GM19240 (cell line): ENCODE measurements at regions not wholly inside any gene's neighbourhood (a gene's known extent, or its start where the extent isn't known, plus 50 kb on each side); places are given as distances from the start of the nearest gene placed in this dataset.
"Not testable (repeated sequence)": the region's sequence is repeated elsewhere in the genome, so short reads cannot be mapped to it uniquely, and the experiment has no call there.

Experiments used
- DNase-seq: peaks from one replicate; pipeline ENCODE4 v3.0.0; 2011; ENCODE audit warnings: low spot score; ENCODE audit not compliant: insufficient read length

GRCh38 chr10:61050120-61050745 lies 106.2 kb upstream of the RHOBTB1 start:
- DNase-seq: no peak

GRCh38 chr10:61049386-61049785 lies 105.4 kb upstream of the RHOBTB1 start:
- no peak for DNase-seq

DNA sequence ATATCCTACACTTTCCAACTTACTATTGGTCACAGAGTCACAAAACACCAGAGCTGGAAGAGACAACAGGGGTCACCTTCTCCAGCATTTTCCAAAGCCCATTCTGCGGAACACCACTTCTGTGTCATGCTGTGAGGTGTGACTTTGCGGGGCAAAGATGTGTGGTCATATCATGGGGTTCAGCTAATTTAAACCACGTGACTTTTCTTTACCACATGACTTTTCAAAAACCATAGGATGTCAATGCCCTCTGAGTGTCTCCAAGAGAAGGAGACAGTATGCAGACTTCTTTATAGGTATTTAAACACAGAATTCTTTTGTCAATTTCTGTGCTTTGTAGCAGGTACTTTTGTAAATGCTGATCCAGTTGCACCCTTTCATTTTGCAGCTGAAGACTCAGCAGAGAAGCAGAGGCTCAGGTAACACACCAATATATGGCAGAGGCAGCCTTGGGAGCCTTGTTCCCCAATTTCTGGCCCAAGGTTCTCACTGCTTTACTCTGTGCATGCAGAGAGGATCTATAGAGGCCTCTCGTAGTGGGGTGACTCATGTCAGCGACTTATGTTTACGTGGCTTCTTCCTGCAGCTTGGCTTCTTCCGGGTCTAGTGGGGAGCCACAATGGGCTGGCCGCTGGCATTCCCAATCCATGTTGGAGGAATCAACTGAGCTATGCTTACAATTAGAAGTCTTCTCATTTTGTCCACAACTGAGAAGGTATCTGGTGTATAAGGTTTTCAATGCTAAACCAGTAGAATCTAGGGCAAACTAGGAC lies 104.0 kb upstream of the RHOBTB1 start:
- DNase-seq: no peak

DNA sequence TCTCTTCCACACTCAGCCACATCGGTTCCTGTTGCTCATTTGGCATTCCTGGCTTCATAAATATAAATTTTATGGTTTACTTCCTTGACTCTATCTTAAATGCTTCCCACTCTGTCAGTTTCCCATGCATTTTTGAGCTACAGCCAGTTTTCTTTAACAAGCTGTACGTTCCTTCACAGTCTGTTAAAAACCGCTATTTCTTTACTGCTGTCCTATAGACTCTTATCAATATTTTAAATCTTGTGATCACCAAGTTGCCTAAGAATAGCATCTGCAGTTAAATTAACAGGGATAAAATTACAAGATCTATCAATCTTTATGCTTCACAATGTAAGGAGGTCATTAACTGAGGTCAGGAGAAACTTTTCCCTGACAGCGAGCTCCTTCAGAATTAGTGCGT lies 103.1 kb upstream of the RHOBTB1 start:
- no peak for DNase-seq

GRCh38 chr10:61045480-61045879 lies 101.5 kb upstream of the RHOBTB1 start:
- not testable (repeated sequence) for DNase-seq

DNA sequence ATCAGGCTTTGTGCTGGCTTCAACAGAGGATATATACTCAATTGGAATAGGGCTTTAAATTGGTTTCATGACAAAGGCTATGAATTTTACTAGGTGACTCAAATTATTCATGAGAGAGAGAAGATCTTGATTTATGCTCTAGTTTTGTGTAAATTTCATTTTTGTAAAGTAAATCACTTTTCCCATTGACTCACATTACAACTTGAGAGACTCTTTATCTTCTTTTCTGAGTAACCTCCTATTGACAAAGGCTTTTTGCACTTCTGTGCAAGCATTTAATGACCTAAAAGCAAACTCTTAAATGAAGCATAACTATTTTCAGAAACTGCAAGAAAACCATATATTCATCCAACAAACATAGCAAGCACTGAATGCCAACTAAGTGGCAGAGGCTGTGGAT lies 98.5 kb upstream of the RHOBTB1 start:
- no peak for DNase-seq

DNA sequence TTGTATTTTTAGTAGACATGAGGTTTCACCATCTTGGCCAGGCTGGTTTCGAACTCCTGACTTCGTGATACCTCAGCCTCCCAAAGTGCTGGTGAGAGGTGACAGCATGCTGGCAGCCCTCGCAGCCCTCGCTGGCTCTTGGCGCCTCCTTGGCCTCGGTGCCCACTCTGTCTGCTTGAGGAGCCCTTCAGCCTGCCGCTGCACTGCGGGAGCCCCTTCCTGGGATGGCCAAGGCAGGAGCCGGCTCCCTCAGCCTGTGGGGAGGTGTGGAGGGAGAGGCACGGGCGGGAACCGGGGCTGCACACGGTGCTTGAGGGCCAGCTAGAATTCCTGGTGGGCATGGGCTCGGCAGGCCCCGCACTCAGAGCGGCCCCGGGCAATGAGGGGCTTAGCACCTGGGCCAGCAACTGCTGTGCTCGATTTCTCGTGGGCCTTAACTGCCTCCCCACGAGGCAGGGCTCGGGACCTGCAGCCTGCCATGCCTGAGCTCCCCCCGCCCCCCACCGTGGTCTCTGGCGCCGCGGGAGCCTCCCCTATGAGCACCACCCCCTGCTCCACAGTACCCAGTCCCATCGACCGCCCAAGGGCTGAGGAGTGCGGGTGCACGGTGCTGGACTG lies 96.5 kb upstream of the RHOBTB1 start:
- no peak for DNase-seq

DNA sequence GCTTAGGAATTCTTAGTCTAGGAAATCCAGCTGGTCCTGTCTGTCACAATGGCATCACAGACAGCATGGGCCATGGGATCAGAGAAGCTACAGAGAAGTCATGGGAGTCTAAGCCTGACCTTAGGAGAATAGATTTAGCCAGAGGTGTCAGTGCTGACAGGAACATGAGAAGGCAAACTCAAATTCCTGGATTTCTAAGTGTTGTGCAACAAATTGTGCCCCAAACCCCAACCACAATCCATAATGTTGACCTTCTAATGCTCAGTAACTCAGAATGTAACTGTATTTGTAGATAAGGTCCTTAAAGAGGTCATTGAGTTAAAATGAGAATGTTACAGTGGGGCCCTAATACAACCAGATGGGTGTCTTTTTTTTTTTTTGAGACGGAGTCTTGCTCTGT lies 95.9 kb upstream of the RHOBTB1 start:
- DNase-seq: no peak

DNA sequence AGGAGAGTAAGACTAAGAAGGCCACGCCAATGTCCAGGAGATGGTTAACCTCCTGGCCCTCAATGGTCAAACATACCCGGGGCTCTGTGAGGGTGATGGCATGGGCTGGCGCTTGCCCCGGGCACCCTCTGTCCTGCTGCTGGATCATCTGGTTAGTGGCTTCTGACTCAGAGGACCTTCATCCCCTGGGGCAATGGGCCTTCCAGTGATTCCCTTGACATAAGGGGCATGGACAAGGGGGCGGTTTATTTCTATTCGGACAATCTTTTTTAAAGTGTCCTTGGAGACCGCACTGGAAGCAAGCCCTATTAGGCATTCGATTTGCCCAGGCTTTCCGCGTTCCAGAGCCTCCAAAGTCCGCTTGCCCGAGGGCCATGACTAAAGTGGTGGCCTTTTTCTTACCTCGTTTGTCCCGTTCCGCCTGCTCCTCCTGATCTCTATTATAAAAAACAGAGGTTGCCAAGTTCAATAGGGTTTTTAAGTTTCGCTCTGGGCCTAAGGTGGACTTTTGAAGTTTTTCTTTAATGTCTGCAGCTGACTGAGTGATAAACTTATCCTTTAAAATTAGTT lies 93.4 kb upstream of the RHOBTB1 start:
- not testable (repeated sequence) for DNase-seq

- DNase-seq: not testable (repeated sequence)
Observed at GRCh38 chr10:61036148-61036547, 92.2 kb upstream of the RHOBTB1 start.

GRCh38 chr10:61031341-61031740 lies 87.4 kb upstream of the RHOBTB1 start:
- no peak for DNase-seq

- DNase-seq: no peak
Observed at GRCh38 chr10:61029411-61029810, 85.4 kb upstream of the RHOBTB1 start.

DNA sequence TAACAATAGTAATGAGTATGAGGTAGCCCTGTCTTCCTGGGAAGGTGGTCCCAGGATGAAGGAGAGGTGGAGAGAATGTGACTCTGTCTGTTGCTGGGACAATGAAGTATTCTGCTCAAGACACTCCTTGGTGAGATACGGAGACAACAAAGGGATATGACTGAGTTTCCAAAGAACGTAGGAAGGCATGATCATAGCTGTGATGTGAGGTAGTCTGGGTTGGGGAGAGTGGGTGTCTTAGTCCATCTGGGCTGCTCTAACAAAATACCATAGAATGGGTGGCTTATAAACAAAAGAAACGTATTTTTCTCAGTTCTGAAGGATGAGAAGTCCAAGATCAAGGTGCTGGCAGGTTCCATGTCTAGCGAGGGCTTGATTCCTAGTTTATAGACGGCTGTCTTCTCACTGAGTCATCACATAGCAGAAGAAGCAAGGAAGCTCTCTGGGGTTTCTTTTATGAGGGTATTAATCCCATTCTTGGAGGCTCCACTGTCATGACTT lies 84.9 kb upstream of the RHOBTB1 start:
- DNase-seq: no peak

GRCh38 chr10:61024856-61025201 lies 80.8 kb upstream of the RHOBTB1 start:
- DNase-seq: no peak

- no peak for DNase-seq
Observed at GRCh38 chr10:61024151-61024855, 80.3 kb upstream of the RHOBTB1 start.

DNA sequence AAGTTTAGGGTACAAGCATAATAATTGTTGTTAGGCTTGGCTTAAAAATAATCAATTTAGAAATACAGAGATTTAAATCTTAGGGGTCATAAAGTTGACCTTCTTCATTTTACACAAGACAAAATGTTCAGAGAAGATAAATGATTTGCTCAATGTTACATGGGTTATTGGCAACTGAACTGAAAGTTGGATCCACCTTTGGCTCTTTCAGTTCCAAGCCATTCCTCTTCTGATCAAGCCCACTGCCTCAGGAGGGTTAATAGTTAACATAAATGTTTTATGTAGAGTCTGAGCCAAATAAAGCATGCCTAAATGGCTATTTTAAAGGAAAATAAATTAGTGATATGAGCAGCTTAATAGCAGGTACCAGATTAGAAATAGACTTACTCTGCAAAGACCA lies 79.1 kb upstream of the RHOBTB1 start:
- DNase-seq: no peak

DNA sequence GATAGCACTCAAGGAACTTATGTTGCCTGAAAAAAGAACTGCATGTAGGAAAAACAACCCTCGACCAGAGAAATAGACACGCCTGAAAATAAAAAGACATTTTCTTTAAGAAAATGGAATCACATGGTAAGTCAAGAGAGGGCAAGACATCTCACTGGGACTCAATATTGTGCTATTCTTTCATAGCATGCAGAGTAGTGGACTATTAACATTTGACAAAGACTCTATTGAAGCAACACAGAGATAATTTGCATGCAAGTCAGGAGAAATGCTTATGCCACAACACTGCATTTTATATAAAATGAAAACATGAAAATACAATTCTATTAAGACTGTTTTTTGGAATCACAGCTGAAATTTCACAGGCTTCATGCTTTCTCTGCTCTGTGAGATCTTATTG lies 77.9 kb upstream of the RHOBTB1 start:
- no peak for DNase-seq

DNA sequence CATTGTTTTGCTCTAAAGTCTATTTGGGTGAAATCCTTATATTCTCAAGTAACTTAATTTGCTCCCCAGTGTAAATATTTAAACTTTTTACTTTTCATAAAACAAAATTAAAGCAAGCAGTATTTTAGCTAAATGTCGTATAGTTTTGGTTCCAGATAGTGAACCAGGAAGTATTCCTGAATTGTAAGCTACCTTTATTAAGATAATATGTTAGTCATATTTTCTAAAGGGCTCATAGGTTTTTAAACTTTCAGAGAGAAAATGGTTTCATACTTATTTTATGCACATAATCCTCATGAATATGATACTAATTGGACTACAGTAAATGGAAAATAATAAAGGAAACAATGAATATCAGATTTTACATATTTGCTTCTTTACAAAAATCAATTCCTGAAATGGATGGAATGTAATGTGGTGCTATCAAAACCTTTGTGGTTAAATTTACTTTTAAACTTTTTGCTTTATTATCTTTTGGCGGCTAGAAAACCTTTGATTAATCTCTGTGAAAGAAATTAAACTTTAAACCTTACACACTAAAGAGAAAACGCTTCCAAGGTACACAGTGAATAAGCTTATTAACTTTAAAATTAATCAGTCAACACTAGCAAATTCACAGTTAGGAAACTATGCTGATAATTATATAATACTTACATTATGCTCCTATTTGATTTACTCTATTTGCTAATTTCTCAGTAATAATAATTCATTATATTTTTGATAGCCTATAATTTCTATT lies 76.6 kb upstream of the RHOBTB1 start:
- DNase-seq: no peak

DNA sequence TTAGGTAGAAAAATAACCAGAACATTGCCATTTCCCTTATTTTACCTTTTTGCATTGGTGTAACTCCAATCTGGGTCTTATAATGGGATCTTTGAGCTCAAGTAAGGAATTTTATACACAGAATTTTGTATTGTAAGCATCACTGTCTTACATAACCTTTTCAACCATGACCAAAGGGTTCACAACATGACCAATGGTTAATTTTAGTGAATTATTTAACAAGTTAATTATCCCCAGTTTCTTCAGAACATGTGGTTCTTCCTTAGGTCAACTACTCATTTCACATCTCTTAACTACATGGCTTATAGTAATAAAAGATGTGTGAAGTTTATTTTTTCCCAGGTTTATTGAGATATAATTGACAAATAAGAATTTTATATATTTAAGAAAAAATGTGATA lies 74.2 kb upstream of the RHOBTB1 start:
- no peak for DNase-seq

- DNase-seq: no peak
Observed at GRCh38 chr10:61016630-61017029, 72.6 kb upstream of the RHOBTB1 start.

- DNase-seq: no peak
Observed at GRCh38 chr10:61016007-61016406, 72.0 kb upstream of the RHOBTB1 start.
